Neuronal stem cell (in vitro differentiated cells): ENCODE measurements at regions not wholly inside any gene's neighbourhood (a gene's known extent, or its start where the extent isn't known, plus 50 kb on each side); places are given as distances from the start of the nearest gene placed in this dataset.

Experiments used
- DNase-seq: peaks from one replicate; pipeline ENCODE4 v3.0.0-alpha.2; 2013; ENCODE audit warnings: low spot score
- H2AFZ ChIP-seq: one replicate; pipeline ENCODE4 v1.6.1; 2013; ENCODE audit warnings: mild to moderate bottlenecking, low read length, inconsistent platforms
- H2AK5ac ChIP-seq: 2 replicates; pipeline ENCODE4 v1.6.1; 2013; ENCODE audit warnings: low read depth, mild to moderate bottlenecking, inconsistent platforms, low read length, moderate library complexity, mixed read lengths
- H2BK120ac ChIP-seq: 2 replicates; pipeline ENCODE4 v1.6.1; 2013; ENCODE audit warnings: low read depth, mild to moderate bottlenecking, inconsistent platforms, low read length, moderate library complexity, mixed read lengths
- H2BK12ac ChIP-seq: one replicate; pipeline ENCODE4 v1.6.1; 2013; ENCODE audit warnings: low read length, inconsistent platforms
- H2BK15ac ChIP-seq: 2 replicates; pipeline ENCODE4 v1.6.1; 2013; ENCODE audit warnings: mild to moderate bottlenecking, low read length, inconsistent platforms, mixed read lengths
- H2BK5ac ChIP-seq: one replicate; pipeline ENCODE4 v1.6.1; 2013; ENCODE audit warnings: inconsistent platforms, mild to moderate bottlenecking, low read length, moderate library complexity
- H3K14ac ChIP-seq: one replicate; pipeline ENCODE4 v1.6.1; 2013; ENCODE audit warnings: low read length, inconsistent platforms
- H3K18ac ChIP-seq: 2 replicates; pipeline ENCODE4 v1.6.1; 2013; ENCODE audit warnings: low read length, inconsistent platforms
- H3K23ac ChIP-seq: 2 replicates; pipeline ENCODE4 v1.6.1; 2013; ENCODE audit warnings: low read depth, mild to moderate bottlenecking, mixed read lengths, low read length, inconsistent platforms; ENCODE audit not compliant: poor library complexity
- H3K27ac ChIP-seq: replicated peaks from 3 replicates; pipeline ENCODE4 v1.5.1; 2013; ENCODE audit warnings: low read length, inconsistent platforms
- H3K27me3 ChIP-seq, 3 experiments: 2 replicates each; pipeline ENCODE4 v1.6.1; 2013; ENCODE audit warnings: low read length in 3 of 3, mild to moderate bottlenecking in 2 of 3, inconsistent platforms in 1 of 3, low read depth in 1 of 3, mixed read lengths in 1 of 3, moderate library complexity in 1 of 3; ENCODE audit not compliant: control insufficient read depth in 3 of 3, insufficient read depth in 3 of 3
- H3K36me3 ChIP-seq, 2 donors: replicated peaks in 1 of 2; 2 replicates each; pipeline ENCODE4 v1.6.1; 2013; ENCODE audit warnings: low read length in 2 of 2; ENCODE audit not compliant: control insufficient read depth in 2 of 2, insufficient read depth in 2 of 2
- H3K4ac ChIP-seq: 2 replicates; pipeline ENCODE4 v1.6.1; 2013; ENCODE audit warnings: inconsistent platforms, mild to moderate bottlenecking, low read length, moderate library complexity
- H3K4me1 ChIP-seq, 2 donors: 1 replicate in 1 of 2; 2 replicates in 1 of 2; pipeline ENCODE4 v1.6.1; 2013; ENCODE audit warnings: low read length in 2 of 2, low read depth in 1 of 2; ENCODE audit not compliant: control insufficient read depth in 2 of 2, insufficient read depth in 1 of 2
- H3K4me2 ChIP-seq: one replicate; pipeline ENCODE4 v1.6.1; 2013; ENCODE audit warnings: mild to moderate bottlenecking, low read length, inconsistent platforms; ENCODE audit not compliant: insufficient read depth, poor library complexity, severe bottlenecking
- H3K4me3 ChIP-seq, 2 donors: 2 replicates each; pipeline ENCODE4 v1.5.1; 2013; ENCODE audit warnings: low read length in 2 of 2, mild to moderate bottlenecking in 2 of 2, inconsistent platforms in 1 of 2, moderate library complexity in 1 of 2
- H3K79me1 ChIP-seq: one replicate; pipeline ENCODE4 v1.6.1; 2013; ENCODE audit warnings: low read depth, mild to moderate bottlenecking, inconsistent platforms, low read length, moderate library complexity
- H3K9ac ChIP-seq: one replicate; pipeline ENCODE4 v1.6.1; 2013; ENCODE audit warnings: mild to moderate bottlenecking, low read depth, low read length, inconsistent platforms; ENCODE audit not compliant: poor library complexity
- H3K9me3 ChIP-seq, 2 donors: replicated peaks in 1 of 2; 2 replicates each; pipeline versions ENCODE3 to v1.6.1; 2013; ENCODE audit warnings: low read length in 2 of 2, mild to moderate bottlenecking in 2 of 2, inconsistent platforms in 1 of 2, low read depth in 1 of 2, mixed read lengths in 1 of 2, moderate library complexity in 1 of 2; ENCODE audit not compliant: control insufficient read depth in 2 of 2, insufficient read depth in 1 of 2
- H4K8ac ChIP-seq: one replicate; pipeline ENCODE4 v1.6.1; 2013; ENCODE audit warnings: low read depth, mild to moderate bottlenecking, inconsistent platforms, low read length, moderate library complexity
- H4K91ac ChIP-seq: one replicate; pipeline ENCODE4 v1.6.1; 2013; ENCODE audit warnings: low read length, low read depth, mild to moderate bottlenecking, inconsistent platforms; ENCODE audit not compliant: poor library complexity
- WGBS, 2 donors: extraction: QIAGEN DNeasy Blood & Tissue Kit; methylation state at CpG; one replicate each; pipeline ENCODE4 v1.1.7; 2013; ENCODE audit warnings: missing lambda C conversion rate in 2 of 2, mixed read lengths in 1 of 2; ENCODE audit not compliant: insufficient read length in 2 of 2, insufficient replicate concordance in 1 of 2; ENCODE audit errors: extremely low coverage in 2 of 2; 5-methylcytosine and 5-hydroxymethylcytosine counted together

DNA sequence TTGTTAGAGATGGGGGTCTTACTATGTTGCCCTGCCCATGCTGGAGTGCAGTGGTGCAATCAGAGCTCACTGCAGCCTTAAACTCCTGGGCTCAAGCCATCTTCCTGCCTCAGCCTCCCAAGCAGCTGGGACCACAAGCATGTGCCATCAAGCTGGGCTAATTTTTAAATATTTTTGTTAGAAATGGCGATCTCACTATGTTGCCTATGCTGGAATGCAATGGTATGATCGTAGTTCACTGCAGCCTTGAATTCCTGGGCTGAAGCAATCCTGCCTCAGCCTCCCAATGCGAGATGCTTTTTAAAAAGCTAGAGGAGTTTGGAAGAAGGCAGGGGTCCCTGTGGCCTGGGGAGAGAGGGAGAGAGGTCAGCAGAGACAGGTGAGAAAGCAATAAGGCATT lies 600.1 kb upstream of the AUTS2 start:
- H2BK120ac ChIP-seq, result no peak overlapping the region
- H3K4me2 ChIP-seq, result no peak overlapping the region
- H2AK5ac ChIP-seq, result no peak overlapping the region
- no peaks in the 10 kb centered on the region for H3K27me3 ChIP-seq
- no peak overlapping the region for H4K8ac ChIP-seq
- no peak overlapping the region for H2BK5ac ChIP-seq
- no CpG with 5 or more reads among the region's 3 CpGs for WGBS, 2 donors
- H3K23ac ChIP-seq, result no peak overlapping the region
- DNase-seq, result no peak
- no peak overlapping the region for H2BK15ac ChIP-seq
- no peak overlapping the region for H3K14ac ChIP-seq
- H3K4me1 ChIP-seq, result no peaks in the 10 kb centered on the region
- no peak overlapping the region for H4K91ac ChIP-seq
- no peaks in the 10 kb centered on the region for H3K9me3 ChIP-seq
- no peak overlapping the region for H2AFZ ChIP-seq
- no peak overlapping the region for H3K4me3 ChIP-seq
- no peak overlapping the region for H3K4ac ChIP-seq
- no peaks in the 10 kb centered on the region for H3K79me1 ChIP-seq
- no peak overlapping the region for H3K9ac ChIP-seq
- no peak overlapping the region for H3K27ac ChIP-seq
- H3K18ac ChIP-seq, result no peak overlapping the region
- no peaks in the 10 kb centered on the region for H3K36me3 ChIP-seq
- H2BK12ac ChIP-seq, result no peak overlapping the region

DNA sequence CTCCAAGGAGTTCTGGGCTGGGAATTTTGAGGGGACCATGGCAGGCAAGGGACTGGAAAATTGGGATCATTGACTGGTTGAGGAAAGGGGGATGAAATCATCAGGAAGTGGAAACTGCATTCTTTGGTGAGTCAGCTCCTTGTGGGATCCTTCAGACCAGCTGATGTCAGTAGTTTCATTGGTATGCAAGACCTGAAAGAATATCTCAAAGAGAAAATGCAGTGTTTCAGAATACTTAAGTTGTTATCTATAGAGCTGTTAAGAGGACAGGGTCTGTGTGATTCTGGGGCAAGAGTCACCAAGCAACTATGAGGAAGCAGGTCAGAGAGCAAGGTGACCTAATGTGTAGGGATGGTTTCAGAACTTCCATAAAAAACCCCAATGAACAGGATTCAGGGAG lies 595.9 kb upstream of the AUTS2 start:
- Histone ChIP-seq H3K9ac (no peak overlapping the region), H3K4me3 (no peak overlapping the region), H3K23ac (no peak overlapping the region), H2BK12ac (no peak overlapping the region), H2BK15ac (no peak overlapping the region), H3K14ac (no peak overlapping the region), H3K18ac (no peak overlapping the region), H3K4me1 (no peaks in the 10 kb centered on the region), H4K8ac (no peak overlapping the region), H2BK5ac (no peak overlapping the region), H3K9me3 (peaks cover 0 to 2% of the 10 kb centered on the region in 2 donors), H2AK5ac (no peak overlapping the region), H3K27ac (no peak overlapping the region), H3K4ac (no peak overlapping the region), H2AFZ (no peak overlapping the region), H2BK120ac (no peak overlapping the region), H3K27me3 (no peaks in the 10 kb centered on the region), H4K91ac (no peak overlapping the region), H3K79me1 (no peaks in the 10 kb centered on the region), H3K4me2 (no peak overlapping the region), H3K36me3 (no peaks in the 10 kb centered on the region)
- DNase-seq, result no peak

DNA sequence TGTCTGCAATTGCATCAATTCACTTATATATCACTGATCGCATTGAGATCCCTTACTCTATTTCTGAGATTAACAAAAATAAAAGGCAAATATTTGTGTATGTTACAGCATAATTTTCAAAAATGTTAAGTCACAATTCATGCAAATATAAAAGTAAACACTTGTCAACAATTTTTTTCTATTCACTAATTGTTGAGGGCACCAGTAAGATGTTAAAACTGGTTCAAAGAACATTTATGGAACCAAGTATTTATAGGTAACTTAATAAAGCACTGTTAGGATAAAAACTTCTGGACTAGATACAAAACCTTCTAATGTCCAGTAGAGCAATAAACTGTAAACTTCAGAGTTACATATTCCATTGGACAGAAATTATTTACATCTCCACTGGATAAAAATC lies 586.1 kb upstream of the AUTS2 start:
- H3K14ac ChIP-seq, result no peak overlapping the region
- H3K9me3 ChIP-seq, result no peaks in the 10 kb centered on the region
- no peak overlapping the region for H2BK12ac ChIP-seq
- no CpG with 5 or more reads among the region's 1 CpG for WGBS, 2 donors
- H3K4ac ChIP-seq, result no peak overlapping the region
- H2AK5ac ChIP-seq, result no peak overlapping the region
- H3K36me3 ChIP-seq, result no peaks in the 10 kb centered on the region
- H4K8ac ChIP-seq, result no peak overlapping the region
- no peak overlapping the region for H3K4me3 ChIP-seq
- no peak overlapping the region for H2BK5ac ChIP-seq
- H3K27ac ChIP-seq, result no peak overlapping the region
- no peak overlapping the region for H3K18ac ChIP-seq
- H4K91ac ChIP-seq, result no peak overlapping the region
- DNase-seq, result no peak
- no peak overlapping the region for H3K23ac ChIP-seq
- H3K4me2 ChIP-seq, result no peak overlapping the region
- no peak overlapping the region for H2BK15ac ChIP-seq
- no peak overlapping the region for H2BK120ac ChIP-seq
- no peak overlapping the region for H3K9ac ChIP-seq
- H3K4me1 ChIP-seq, result peaks cover 0 to 2% of the 10 kb centered on the region in 2 donors
- no peaks in the 10 kb centered on the region for H3K27me3 ChIP-seq
- H2AFZ ChIP-seq, result no peak overlapping the region
- H3K79me1 ChIP-seq, result no peaks in the 10 kb centered on the region

DNA sequence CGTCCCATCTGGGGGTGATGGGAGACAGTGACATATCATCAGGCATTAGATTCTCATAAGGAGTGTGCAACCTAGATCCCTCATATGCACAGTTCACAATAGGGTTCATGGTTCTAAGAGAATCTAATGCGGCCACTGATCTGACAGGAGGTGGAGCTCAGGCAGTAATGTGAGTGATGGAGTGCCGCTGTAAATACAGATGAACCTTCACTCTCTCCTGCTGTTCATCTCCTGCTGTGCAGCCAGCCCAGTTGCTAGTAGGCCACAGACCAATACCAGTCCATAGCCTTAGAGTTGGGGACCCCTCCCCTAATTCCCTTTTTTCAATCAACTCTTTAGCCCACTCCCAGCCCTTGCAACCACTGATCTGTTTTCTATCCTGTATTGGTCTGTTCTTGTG lies 581.1 kb upstream of the AUTS2 start:
- no peaks in the 10 kb centered on the region for H3K4me1 ChIP-seq
- H2AFZ ChIP-seq, result no peak overlapping the region
- H2BK15ac ChIP-seq, result no peak overlapping the region
- no peak overlapping the region for H3K23ac ChIP-seq
- no peak overlapping the region for H3K4ac ChIP-seq
- no peak overlapping the region for H4K91ac ChIP-seq
- no peak overlapping the region for H2BK12ac ChIP-seq
- no peak overlapping the region for H3K9ac ChIP-seq
- H4K8ac ChIP-seq, result no peak overlapping the region
- no peaks in the 10 kb centered on the region for H3K36me3 ChIP-seq
- no peak overlapping the region for H3K18ac ChIP-seq
- no peak overlapping the region for H2BK120ac ChIP-seq
- H3K4me2 ChIP-seq, result no peak overlapping the region
- no peak overlapping the region for H3K4me3 ChIP-seq
- no peak overlapping the region for H2AK5ac ChIP-seq
- no peak for DNase-seq
- no peak overlapping the region for H2BK5ac ChIP-seq
- no peaks in the 10 kb centered on the region for H3K79me1 ChIP-seq
- no peaks in the 10 kb centered on the region for H3K27me3 ChIP-seq
- no peak overlapping the region for H3K27ac ChIP-seq
- peaks cover 0 to 2% of the 10 kb centered on the region in 2 donors for H3K9me3 ChIP-seq
- no CpG with 5 or more reads among the region's 3 CpGs for WGBS, 2 donors
- H3K14ac ChIP-seq, result no peak overlapping the region
